ENCODE measurements at regions not wholly inside any gene's neighbourhood (a gene's known extent, or its start where the extent isn't known, plus 50 kb on each side); places are given as distances from the start of the nearest gene placed in this dataset.

GRCh38 chr17:70539132-70539924 is 370.0 kb downstream of the KCNJ2 start:
- Histone ChIP-seq H3K4me3 (ENCODE audit: control extremely low read depth in 1 of 5, extremely low read depth in 1 of 5, insufficient read depth in 1 of 5, low read depth in 2 of 5, low read length in 4 of 5) (no peak overlapping the region), H3K9me3 (ENCODE audit: control extremely low read depth in 1 of 3, control insufficient read depth in 2 of 3, insufficient read depth in 1 of 3, low read length in 2 of 3) (no peaks in the 10 kb centered on the region), H3K9ac (ENCODE audit: low read length) (no peak overlapping the region), H3K27me3 (replicated peaks in 1 of 4; ENCODE audit: control extremely low read depth in 1 of 4, control insufficient read depth in 3 of 4, insufficient read depth in 4 of 4, low read length in 3 of 4) (no peaks in the 10 kb centered on the region), H3K4me2 (replicated peaks; ENCODE audit: low read depth, low read length, poor library complexity, severe bottlenecking) (no peak overlapping the region), H4K20me1 (ENCODE audit: control insufficient read depth, insufficient read depth, low read length, poor library complexity, severe bottlenecking) (no peaks in the 10 kb centered on the region), H3K79me2 (ENCODE audit: control insufficient read depth, insufficient read depth, low read length) (no peaks in the 10 kb centered on the region), H3K36me3 (replicated peaks in 1 of 2; ENCODE audit: control extremely low read depth in 1 of 2, control insufficient read depth in 1 of 2, extremely low read depth in 1 of 2, insufficient read depth in 2 of 2, low read length in 1 of 2) (no peaks in the 10 kb centered on the region), H3K27ac (ENCODE audit: low read length in 2 of 2) (no peak overlapping the region), H3K4me1 (ENCODE audit: control insufficient read depth in 2 of 2, insufficient read depth in 2 of 2, low read length in 2 of 2) (no peaks in the 10 kb centered on the region), H2AFZ (ENCODE audit: insufficient read depth, low read depth, low read length, poor library complexity, severe bottlenecking) (no peak overlapping the region)
- intact Hi-C loops (cut with micrococcal nuclease), result no loop called here
- TF ChIP-seq CTCF (IDR thresholded peaks at IDR 0.05), result no peak
- TF ChIP-seq EZH2 (IDR thresholded peaks at IDR 0.05; ENCODE audit: borderline replicate concordance, insufficient read depth, low read depth, low read length, poor library complexity, severe bottlenecking), result no peak
- Mint-ChIP-seq H3K4me3 (no peak overlapping the region), H3K9me3 (ENCODE audit: insufficient read depth) (peaks cover 4% of the 10 kb centered on the region), H3K4me1 (no peaks in the 10 kb centered on the region), H3K27me3 (no peaks in the 10 kb centered on the region), H3K27ac (no peak overlapping the region)
- ChIA-PET CTCF (no interaction called here), POLR2A (no interaction called here)
- ATAC-seq (ENCODE audit: low read depth) (no peak), DNase-seq (no peak)
- WGBS (ENCODE audit: insufficient coverage), result 40% methylated on average over 1 of the region's 7 CpGs

GRCh38 chr17:70542876-70543275 is 373.5 kb downstream of the KCNJ2 start:
- H4K20me1 ChIP-seq (ENCODE audit: control insufficient read depth, insufficient read depth, low read length, poor library complexity, severe bottlenecking), result no peaks in the 10 kb centered on the region
- no peaks in the 10 kb centered on the region for H3K27me3 ChIP-seq (replicated peaks in 1 of 4; ENCODE audit: control extremely low read depth in 1 of 4, control insufficient read depth in 3 of 4, insufficient read depth in 4 of 4, low read length in 3 of 4)
- no peak overlapping the region for H3K4me3 ChIP-seq (ENCODE audit: control extremely low read depth in 1 of 5, extremely low read depth in 1 of 5, insufficient read depth in 1 of 5, low read depth in 2 of 5, low read length in 4 of 5)
- no peaks in the 10 kb centered on the region for H3K36me3 ChIP-seq (replicated peaks in 1 of 2; ENCODE audit: control extremely low read depth in 1 of 2, control insufficient read depth in 1 of 2, extremely low read depth in 1 of 2, insufficient read depth in 2 of 2, low read length in 1 of 2)
- Mint-ChIP-seq H3K27ac (no peak overlapping the region), H3K4me3 (no peak overlapping the region), H3K27me3 (no peaks in the 10 kb centered on the region), H3K4me1 (no peaks in the 10 kb centered on the region), H3K9me3 (ENCODE audit: insufficient read depth) (no peaks in the 10 kb centered on the region)
- no peak overlapping the region for H2AFZ ChIP-seq (ENCODE audit: insufficient read depth, low read depth, low read length, poor library complexity, severe bottlenecking)
- H3K4me2 ChIP-seq (replicated peaks; ENCODE audit: low read depth, low read length, poor library complexity, severe bottlenecking), result no peak overlapping the region
- no peaks in the 10 kb centered on the region for H3K79me2 ChIP-seq (ENCODE audit: control insufficient read depth, insufficient read depth, low read length)
- H3K4me1 ChIP-seq (ENCODE audit: control insufficient read depth in 2 of 2, insufficient read depth in 2 of 2, low read length in 2 of 2), result no peaks in the 10 kb centered on the region
- CTCF ChIA-PET, result interaction anchor here (1.1 kb wide), 1 partner anchor 10 kb away, joined by 3 read pairs; no protein-coding TSS in a partner anchor
- no peaks in the 10 kb centered on the region for H3K9me3 ChIP-seq (ENCODE audit: control extremely low read depth in 1 of 3, control insufficient read depth in 2 of 3, insufficient read depth in 1 of 3, low read length in 2 of 3)
- DNase-seq (no peak), ATAC-seq (ENCODE audit: low read depth) (no peak)
- no peak overlapping the region for H3K9ac ChIP-seq (ENCODE audit: low read length)
- intact Hi-C loops (cut with micrococcal nuclease), result no loop called here
- TF ChIP-seq CTCF (IDR thresholded peaks at IDR 0.05), result no peak
- TF ChIP-seq EZH2 (IDR thresholded peaks at IDR 0.05; ENCODE audit: borderline replicate concordance, insufficient read depth, low read depth, low read length, poor library complexity, severe bottlenecking), result no peak
- H3K27ac ChIP-seq (ENCODE audit: low read length in 2 of 2), result no peak overlapping the region
- POLR2A ChIA-PET, result no interaction called here
- 75% methylated on average over 3 of the region's 4 CpGs for WGBS (ENCODE audit: insufficient coverage)

Measured in B cell (primary cell).